Middle frontal gyrus (tissue), 1 donor: ENCODE measurements at regions not wholly inside any gene's neighbourhood (a gene's known extent, or its start where the extent isn't known, plus 50 kb on each side); places are given as distances from the start of the nearest gene placed in this dataset.
"Not testable (repeated sequence)": the region's sequence is repeated elsewhere in the genome, so short reads cannot be mapped to it uniquely, and the experiment has no call there.

Experiments used
- DNase-seq: peaks from one replicate; pipeline ENCODE4 v3.0.0-alpha.2; 2015; ENCODE audit warnings: low spot score; ENCODE audit errors: extremely low spot score

GRCh38 chr3:191076903-191077552 is 122.0 kb upstream of the OSTN start:
- DNase-seq, result no peak

- no peak for DNase-seq
Measured at GRCh38 chr3:191074511-191074910, 124.5 kb upstream of the OSTN start.

GRCh38 chr3:191070762-191071403 is 128.2 kb upstream of the OSTN start:
- DNase-seq, result no peak

- no peak for DNase-seq
Measured at GRCh38 chr3:191070201-191070600, 128.8 kb upstream of the OSTN start.

GRCh38 chr3:191068946-191069813 is 129.9 kb upstream of the OSTN start:
- DNase-seq, result no peak

- DNase-seq, result no peak
Measured at GRCh38 chr3:191066669-191067068, 132.4 kb upstream of the OSTN start.

GRCh38 chr3:191065181-191065805 is 133.7 kb upstream of the OSTN start:
- no peak for DNase-seq

GRCh38 chr3:191051037-191051436 is 148.0 kb upstream of the OSTN start:
- peak; percentile 47 for DNase-seq

GRCh38 chr3:191047930-191048329 is 151.1 kb upstream of the OSTN start:
- no peak for DNase-seq

GRCh38 chr3:191030929-191031328 is 168.1 kb upstream of the OSTN start:
- DNase-seq, result no peak

GRCh38 chr3:191030491-191030890 is 168.0 kb upstream of the GMNC start:
- DNase-seq, result no peak

GRCh38 chr3:191026746-191027145 is 164.3 kb upstream of the GMNC start:
- DNase-seq, result no peak

- no peak for DNase-seq
Measured at GRCh38 chr3:191020730-191021396, 158.4 kb upstream of the GMNC start.

- DNase-seq, result no peak
Measured at GRCh38 chr3:191019855-191020254, 157.4 kb upstream of the GMNC start.

GRCh38 chr3:191015960-191016359 is 153.5 kb upstream of the GMNC start:
- not testable (repeated sequence) for DNase-seq

GRCh38 chr3:191008074-191008473 is 145.6 kb upstream of the GMNC start:
- no peak for DNase-seq

GRCh38 chr3:191005790-191006189 is 143.3 kb upstream of the GMNC start:
- DNase-seq, result no peak

GRCh38 chr3:191003742-191004141 is 141.2 kb upstream of the GMNC start:
- DNase-seq, result no peak

- no peak for DNase-seq
Measured at GRCh38 chr3:190996181-190996775, 133.8 kb upstream of the GMNC start.

GRCh38 chr3:190995156-190995555 is 132.7 kb upstream of the GMNC start:
- no peak for DNase-seq

GRCh38 chr3:190990898-190991297 is 128.4 kb upstream of the GMNC start:
- DNase-seq, result no peak
